ENCODE measurements at regions not wholly inside any gene's neighbourhood (a gene's known extent, or its start where the extent isn't known, plus 50 kb on each side); places are given as distances from the start of the nearest gene placed in this dataset.
"Not testable (repeated sequence)": the region's sequence is repeated elsewhere in the genome, so short reads cannot be mapped to it uniquely, and the experiment has no call there.

- not testable (repeated sequence) for DNase-seq (ENCODE audit: low spot score)
Observed at GRCh38 chr5:154588833-154589425, 110.9 kb upstream of the HAND1 start.

DNA sequence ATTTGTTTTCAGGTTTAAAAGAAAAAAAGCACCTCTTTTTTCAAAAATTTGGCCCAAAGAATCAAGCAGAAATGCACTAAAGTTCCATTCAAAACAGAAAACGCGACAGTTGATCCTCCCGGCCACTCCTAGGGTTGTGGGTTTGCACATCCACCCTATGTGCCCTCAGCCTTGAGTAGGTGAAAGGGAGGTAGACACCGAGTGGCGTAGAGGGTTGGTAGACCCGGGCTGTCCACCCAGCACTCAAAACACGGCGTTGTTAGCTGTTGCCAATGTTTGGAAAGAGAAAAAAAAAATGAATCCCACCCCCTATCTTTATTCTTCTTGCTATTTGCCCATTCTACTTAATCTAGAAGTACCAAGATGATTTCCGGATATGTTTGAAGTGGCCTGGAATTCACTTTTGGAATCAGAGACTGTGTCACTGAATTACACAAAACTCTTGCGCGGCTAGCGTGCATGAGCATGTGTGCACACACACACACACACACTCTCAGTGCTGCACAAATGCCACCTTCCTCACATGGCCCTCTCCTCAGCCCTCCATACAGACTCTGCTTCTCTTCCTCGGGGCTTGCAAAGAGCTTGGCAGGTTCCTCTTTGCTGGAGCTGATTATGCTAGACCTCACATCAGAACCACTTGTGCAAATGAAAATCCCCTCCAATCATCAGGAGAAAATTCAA, 110.2 kb upstream of the HAND1 start:
- DNase-seq (ENCODE audit: low spot score) = no peak

GRCh38 chr5:154587123-154588026, 109.3 kb upstream of the HAND1 start:
- no peak for DNase-seq (ENCODE audit: low spot score)

GRCh38 chr5:154583671-154584177, 105.7 kb upstream of the HAND1 start:
- DNase-seq (ENCODE audit: low spot score) = no peak

DNA sequence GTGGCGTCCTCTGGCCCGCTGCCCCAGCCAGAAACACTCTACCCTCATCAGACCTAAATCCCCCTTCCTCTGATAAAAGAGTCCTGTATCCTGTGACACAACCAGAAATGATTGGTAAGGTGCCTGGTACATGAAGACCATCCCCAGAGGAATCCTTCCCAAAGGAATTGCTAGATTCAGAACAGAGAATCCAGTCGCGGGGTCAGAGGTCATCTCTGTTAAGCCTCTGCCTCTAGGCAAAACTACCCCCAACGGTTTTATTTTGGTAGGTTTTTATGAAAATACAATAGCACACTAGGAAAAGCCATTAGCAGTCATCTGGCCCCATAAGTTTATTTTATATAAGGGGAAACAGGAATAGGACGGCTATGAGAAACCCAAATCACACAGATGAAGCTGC, 102.4 kb upstream of the HAND1 start:
- DNase-seq (ENCODE audit: low spot score) = no peak

GRCh38 chr5:154577416-154577815, 99.4 kb upstream of the HAND1 start:
- no peak for DNase-seq (ENCODE audit: low spot score)

- DNase-seq (ENCODE audit: low spot score) = no peak
Observed at GRCh38 chr5:154576429-154576806, 98.4 kb upstream of the HAND1 start.

DNA sequence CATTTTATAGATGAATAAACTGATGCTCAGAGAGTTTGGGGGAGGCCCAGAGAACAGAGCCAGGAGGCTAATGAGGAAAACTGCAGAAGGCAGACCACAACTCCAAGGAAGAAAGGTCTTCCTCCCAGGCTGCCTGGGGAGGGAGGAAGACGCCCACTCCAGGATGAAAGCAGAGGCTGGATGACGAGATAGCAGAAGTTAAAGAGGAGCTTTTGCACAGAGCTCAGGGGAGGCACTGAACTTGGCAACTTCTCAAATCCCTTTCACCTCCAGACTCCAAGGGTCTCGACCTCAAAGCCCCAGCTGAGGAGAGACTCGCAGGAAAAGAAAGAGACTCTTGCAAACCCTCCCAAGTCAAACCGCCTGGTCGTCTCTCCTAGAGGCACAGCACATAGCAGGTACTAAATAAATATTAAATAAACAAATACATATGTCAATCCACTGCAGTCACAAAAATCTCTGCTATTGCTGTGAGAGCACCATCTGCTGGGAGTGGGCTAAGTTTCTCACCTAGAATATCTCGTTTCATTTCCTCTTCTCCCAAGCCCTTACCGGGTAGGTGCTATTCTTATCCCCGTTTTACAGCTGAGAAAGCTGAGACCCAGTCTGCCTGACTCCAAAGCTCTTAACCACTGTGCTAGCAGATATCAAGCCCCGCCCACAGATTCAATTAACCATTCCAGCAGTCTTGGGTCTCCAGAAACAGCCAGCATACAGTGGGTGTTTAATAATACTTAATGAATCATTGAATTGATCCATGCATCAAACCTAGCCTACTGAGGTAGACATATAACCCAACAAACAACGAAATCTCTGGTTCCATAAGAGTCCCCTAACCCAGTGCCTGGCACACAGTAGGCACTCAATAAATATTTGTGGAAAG, 97.8 kb upstream of the HAND1 start:
- DNase-seq (ENCODE audit: low spot score) = peak; percentile 77

- DNase-seq (ENCODE audit: low spot score) = no peak
Observed at GRCh38 chr5:154573011-154573410, 95.0 kb upstream of the HAND1 start.

GRCh38 chr5:154571325-154572035, 93.5 kb upstream of the HAND1 start:
- no peak for DNase-seq (ENCODE audit: low spot score)

DNA sequence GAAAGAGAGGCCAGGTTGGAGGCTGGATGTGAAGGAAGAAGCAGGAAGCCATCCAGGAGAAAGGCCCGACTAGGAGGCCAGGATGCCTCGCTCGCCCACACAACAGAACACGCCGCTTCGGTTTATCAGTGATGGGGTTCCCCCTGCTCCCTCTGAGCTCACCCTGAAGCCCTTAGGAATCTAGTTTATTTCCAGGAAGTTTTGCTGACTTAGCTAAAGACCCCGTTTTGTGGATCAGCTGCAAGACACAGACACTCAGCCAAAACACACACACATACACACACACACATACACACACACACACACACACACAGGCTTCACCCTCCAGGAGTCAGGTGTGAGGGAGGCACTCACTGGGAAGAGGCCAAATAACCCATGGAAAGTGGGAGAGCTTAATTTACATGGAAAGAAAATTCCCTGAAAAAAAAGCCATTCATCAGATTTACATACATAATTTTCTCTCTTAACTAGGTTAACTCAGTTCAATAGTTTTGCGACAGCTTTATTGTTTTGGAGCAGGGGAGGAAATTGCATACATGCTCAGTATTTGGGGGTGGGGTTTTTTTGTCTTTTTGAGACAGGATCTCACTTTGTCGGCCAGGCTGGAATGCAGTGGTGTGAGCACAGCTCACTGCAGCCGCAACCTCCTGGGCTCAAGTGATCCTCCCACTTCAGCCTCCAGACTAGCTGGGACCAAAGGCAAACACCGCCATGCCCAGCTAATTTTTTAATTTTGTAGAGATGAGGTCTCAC, 92.7 kb upstream of the HAND1 start:
- no peak for DNase-seq (ENCODE audit: low spot score)

DNA sequence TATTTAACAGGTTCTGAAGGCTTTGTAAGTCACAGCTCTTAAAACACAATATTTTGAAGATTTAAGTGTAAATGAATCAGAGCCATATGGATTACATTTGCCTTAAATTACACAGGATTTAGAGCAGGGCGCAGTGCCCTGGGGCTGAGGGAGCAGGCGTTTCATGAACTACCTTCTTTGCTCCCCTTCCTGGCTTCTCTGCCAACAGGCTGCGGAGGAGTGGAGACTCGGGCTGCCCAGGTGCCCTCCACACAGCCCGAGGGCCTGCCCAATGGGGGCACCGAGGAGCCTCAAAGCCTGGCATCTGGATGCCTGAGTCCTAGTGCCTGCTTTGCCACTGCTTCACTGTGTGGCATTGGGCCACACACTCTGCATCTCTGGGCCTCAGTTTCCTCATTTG, 90.6 kb upstream of the HAND1 start:
- DNase-seq (ENCODE audit: low spot score) = no peak

DNA sequence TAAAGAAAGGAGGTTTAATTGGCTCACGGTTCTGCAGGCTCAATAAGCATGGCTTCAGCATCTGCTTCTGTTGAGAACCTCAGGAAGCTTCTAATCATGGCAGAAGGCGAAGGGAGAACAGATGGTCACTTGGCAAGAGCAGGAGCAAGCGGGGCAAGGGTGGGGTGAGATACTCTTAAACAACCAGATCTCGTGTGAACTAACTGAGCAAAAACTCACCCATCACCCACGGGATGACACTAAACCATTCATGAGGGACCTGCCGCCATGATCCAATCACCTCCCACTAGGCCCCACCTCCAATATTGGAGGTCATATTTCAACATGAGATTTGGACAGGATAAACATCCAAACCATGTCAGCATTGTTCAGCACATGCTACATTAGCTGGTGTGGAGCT, 89.1 kb upstream of the HAND1 start:
- no peak for DNase-seq (ENCODE audit: low spot score)

GRCh38 chr5:154566146-154566680, 88.2 kb upstream of the HAND1 start:
- DNase-seq (ENCODE audit: low spot score) = no peak

DNA sequence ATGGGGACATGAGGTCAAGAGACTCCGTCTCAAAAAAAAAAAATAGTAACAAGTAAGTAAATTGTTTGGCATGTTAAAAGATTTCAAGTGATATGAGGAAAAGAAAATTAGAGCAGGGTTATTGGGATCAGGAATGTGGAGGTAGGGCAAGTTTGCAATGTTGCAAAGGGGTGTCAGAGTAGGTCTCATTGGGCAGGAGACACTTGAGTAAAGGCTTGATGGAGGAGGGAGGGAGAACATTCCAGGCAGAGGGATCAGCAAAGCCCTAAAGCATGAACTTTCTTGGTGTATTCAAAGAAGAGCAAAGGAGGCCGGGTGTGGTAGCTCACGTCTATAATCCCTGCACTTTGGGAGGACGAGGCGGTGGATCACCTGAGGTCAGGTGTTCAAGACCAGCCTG, 87.1 kb upstream of the HAND1 start:
- DNase-seq (ENCODE audit: low spot score) = no peak

DNA sequence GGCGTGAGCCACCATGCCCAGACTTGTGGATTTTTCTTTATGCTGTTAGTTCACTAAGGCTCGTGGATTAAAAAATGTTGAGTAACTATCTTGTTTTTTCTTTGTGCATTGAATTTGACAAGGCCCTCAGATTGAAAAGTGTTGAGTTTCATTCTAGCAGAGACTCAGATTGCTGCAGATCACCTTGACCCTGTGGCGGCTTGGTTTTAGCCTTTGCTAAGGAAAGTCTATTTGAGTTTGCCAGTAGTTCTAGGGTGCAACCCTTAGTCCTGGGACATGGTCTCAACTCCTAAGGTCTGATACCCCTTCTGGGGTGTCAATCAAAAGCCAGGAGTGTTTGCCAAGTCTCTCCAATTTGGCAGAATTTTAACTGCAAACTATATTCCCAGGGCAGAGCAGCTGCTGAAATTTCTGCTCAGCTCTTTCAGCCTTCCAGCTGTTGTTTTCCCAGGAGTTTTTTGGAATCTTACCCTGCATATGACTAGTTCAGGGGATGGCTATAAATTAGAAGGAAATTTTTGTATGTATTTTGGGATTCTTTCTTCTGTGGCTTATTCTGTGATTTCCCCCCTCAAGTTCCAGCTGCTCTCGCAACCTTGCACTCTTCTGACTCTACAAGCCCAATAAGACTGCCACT, 84.3 kb upstream of the HAND1 start:
- no peak for DNase-seq (ENCODE audit: low spot score)

DNA sequence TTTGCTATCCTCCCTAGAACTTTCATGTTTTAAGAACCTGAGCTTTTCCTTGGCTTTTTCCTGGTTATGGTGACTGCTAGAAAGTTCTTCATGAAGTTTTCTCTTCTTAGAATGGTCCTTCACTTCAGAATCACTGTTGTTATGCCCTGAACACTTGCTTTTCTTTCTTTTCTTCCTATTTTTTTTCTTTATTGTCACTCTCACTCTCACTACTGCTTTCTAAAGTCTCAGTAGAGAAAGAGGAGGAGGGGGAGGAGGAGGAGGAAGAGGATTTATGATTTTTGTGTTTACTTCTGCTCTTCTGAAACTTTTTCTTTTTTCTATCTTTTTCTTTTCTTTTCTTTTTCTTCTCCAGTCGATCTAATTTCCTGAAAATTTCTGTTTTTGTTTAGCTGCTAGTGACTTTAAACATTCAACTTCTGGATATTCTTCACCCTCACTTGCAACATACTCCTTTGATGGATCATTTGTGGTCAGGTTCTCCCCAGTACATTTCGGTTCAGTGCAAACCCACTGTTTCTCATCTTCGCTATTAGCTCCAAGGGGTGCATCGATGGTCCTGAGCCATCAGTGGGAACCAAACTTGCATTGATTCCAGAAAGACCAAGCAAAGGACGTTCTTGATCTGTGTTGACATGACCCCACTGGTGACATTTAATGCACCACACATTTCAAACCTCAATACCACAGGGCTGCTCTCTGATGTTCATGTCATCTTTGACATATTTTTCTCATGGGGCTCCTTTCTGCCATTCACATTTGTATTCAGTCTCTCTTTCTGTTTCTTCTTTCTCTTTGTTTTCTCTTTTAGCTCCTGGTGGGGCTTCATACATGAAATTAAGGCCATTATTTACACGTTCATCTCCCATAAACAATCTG, 81.6 kb upstream of the HAND1 start:
- DNase-seq (ENCODE audit: low spot score) = no peak

- no peak for DNase-seq (ENCODE audit: low spot score)
Observed at GRCh38 chr5:154557548-154557947, 79.5 kb upstream of the HAND1 start.

DNA sequence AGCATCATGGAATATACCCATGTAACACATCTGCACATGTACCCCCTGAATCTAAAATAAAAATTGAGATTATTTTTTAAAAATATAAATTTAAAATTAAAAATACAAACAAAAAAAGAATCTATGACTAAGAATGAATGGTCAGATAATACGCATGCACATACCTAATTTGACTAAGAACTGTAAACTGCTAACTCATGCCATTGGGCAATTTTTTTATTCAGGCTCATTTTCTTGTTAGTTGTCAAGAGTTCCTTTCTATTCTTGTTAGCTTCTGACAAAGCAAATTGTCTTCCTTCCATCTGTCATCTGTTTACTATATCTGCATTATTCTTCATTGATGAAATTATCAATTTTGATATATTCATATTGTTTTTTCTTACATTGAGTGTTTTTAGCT, 69.5 kb upstream of the HAND1 start:
- no peak for DNase-seq (ENCODE audit: low spot score)

All from NAMALWA (cell line).